T-cell (primary cell): ENCODE measurements at regions not wholly inside any gene's neighbourhood (a gene's known extent, or its start where the extent isn't known, plus 50 kb on each side); places are given as distances from the start of the nearest gene placed in this dataset.

ENCODE experiments used
- ATAC-seq, 4 experiments: fragments of 200-7000 bp in 3 of 4; fragments of 150-1000 bp in 1 of 4; cut with Tn5 transposase; replicated peaks in 1 of 4; 1 replicate in 3 of 4; 2 replicates in 1 of 4; pipeline ENCODE4 v1.10.0; 2021; ENCODE audit warnings: moderate library complexity in 3 of 4, mild to moderate bottlenecking in 2 of 4, moderate number of reproducible peaks in 1 of 4
- CTCF ChIA-PET, 2 donors: fragments of 300-600 bp; sonication (Branson Sonifier 250); formaldehyde crosslinking; loops; one replicate each; lab custom pipeline; 2022; ENCODE audit warnings: antibody characterized with exemption in 2 of 2; lab: Charles Lee
- POLR2A ChIA-PET, 2 donors: fragments of 300-600 bp; sonication (Branson Sonifier 250); formaldehyde crosslinking; loops; one replicate each; lab custom pipeline; 2022; ENCODE audit warnings: antibody characterized with exemption in 2 of 2; lab: Charles Lee
- DNase-seq, 35 experiments: peaks; one replicate each; pipeline versions ENCODE4 v3.0.0 to v3.0.0-alpha.2; 2013 to 2023
- H3K27ac ChIP-seq: one replicate; pipeline ENCODE4 v1.5.1; 2013; ENCODE audit warnings: low read length
- H3K27me3 ChIP-seq, 2 experiments: replicated peaks in 1 of 2; 1 replicate in 1 of 2; 2 replicates in 1 of 2; pipeline versions ENCODE4 v1.6.1 to v1.7.0; 2013; ENCODE audit warnings: low read length in 1 of 2, mixed read lengths in 1 of 2; ENCODE audit not compliant: control insufficient read depth in 2 of 2, insufficient read depth in 2 of 2; ENCODE audit errors: extremely low read depth in 1 of 2
- H3K36me3 ChIP-seq, 2 donors: 1 replicate in 1 of 2; 2 replicates in 1 of 2; pipeline versions ENCODE4 v1.6.1 to v1.7.0; 2013; ENCODE audit warnings: low read length in 1 of 2; ENCODE audit not compliant: control insufficient read depth in 2 of 2, insufficient read depth in 1 of 2; ENCODE audit errors: extremely low read depth in 1 of 2
- H3K4me1 ChIP-seq, 2 experiments: 1 replicate in 1 of 2; 2 replicates in 1 of 2; pipeline versions ENCODE4 v1.6.1 to v1.7.0; 2013; ENCODE audit warnings: low read length in 2 of 2, mixed read lengths in 1 of 2; ENCODE audit not compliant: insufficient read depth in 2 of 2, control insufficient read depth in 1 of 2; ENCODE audit errors: extremely low read depth in 1 of 2
- H3K4me3 ChIP-seq, 2 donors: 1 replicate in 1 of 2; 2 replicates in 1 of 2; pipeline versions ENCODE4 v1.5.1 to v1.7.0; 2013; ENCODE audit warnings: mild to moderate bottlenecking in 2 of 2, low read length in 1 of 2, moderate library complexity in 1 of 2; ENCODE audit not compliant: control insufficient read depth in 1 of 2; ENCODE audit errors: extremely low read depth in 1 of 2
- H3K9me3 ChIP-seq: 2 replicates; pipeline ENCODE4 v1.7.0; 2013
- H3K27ac Mint-ChIP-seq, 2 donors: one replicate each; pipeline ENCODE4 v1.8.0; 2020 to 2021; ENCODE audit warnings: mild to moderate bottlenecking in 2 of 2, mixed read lengths in 2 of 2
- H3K27me3 Mint-ChIP-seq, 2 donors: one replicate each; pipeline ENCODE4 v1.8.0; 2021 to 2022; ENCODE audit warnings: mixed read lengths in 2 of 2
- H3K36me3 Mint-ChIP-seq: one replicate; pipeline ENCODE4 v1.8.0; 2021; ENCODE audit warnings: mixed read lengths
- H3K4me1 Mint-ChIP-seq, 3 donors: one replicate each; pipeline ENCODE4 v1.8.0; 2020 to 2022; ENCODE audit warnings: mixed read lengths in 3 of 3, mild to moderate bottlenecking in 1 of 3
- H3K4me3 Mint-ChIP-seq, 3 donors: one replicate each; pipeline ENCODE4 v1.8.0; 2020 to 2022; ENCODE audit warnings: mild to moderate bottlenecking in 3 of 3, mixed read lengths in 3 of 3, moderate library complexity in 3 of 3
- H3K9me3 Mint-ChIP-seq, 3 donors: one replicate each; pipeline ENCODE4 v1.8.0; 2020 to 2022; ENCODE audit warnings: mixed read lengths in 3 of 3
- WGBS: methylation state at CpG from one replicate; pipeline ENCODE4 v1.1.5; 2013; ENCODE audit warnings: missing lambda C conversion rate; ENCODE audit not compliant: insufficient coverage; 5-methylcytosine and 5-hydroxymethylcytosine counted together

GRCh38 chr21:28705616-28706015 is 287.1 kb downstream of the LTN1 start:
- H3K4me3 ChIP-seq: no peak overlapping the region
- H3K9me3 ChIP-seq: no peaks in the 10 kb centered on the region
- no peaks in the 10 kb centered on the region for H3K36me3 ChIP-seq
- CTCF ChIA-PET: no interaction called here
- Mint-ChIP-seq H3K4me1 (no peaks in the 10 kb centered on the region), H3K4me3 (no peak overlapping the region), H3K27me3 (no peaks in the 10 kb centered on the region), H3K27ac (no peak overlapping the region), H3K36me3 (peaks cover 15% of the 10 kb centered on the region), H3K9me3 (peaks cover 3 to 23% (median 14%) of the 10 kb centered on the region in 3 donors)
- H3K4me1 ChIP-seq: no peaks in the 10 kb centered on the region
- H3K27me3 ChIP-seq: no peaks in the 10 kb centered on the region
- WGBS: 61% methylated on average over 4 of the region's 4 CpGs
- DNase-seq (no peak), ATAC-seq (no peak)
- no peak overlapping the region for H3K27ac ChIP-seq
- POLR2A ChIA-PET: no interaction called here

- H3K9me3 Mint-ChIP-seq: peaks cover 3 to 23% (median 14%) of the 10 kb centered on the region in 3 donors
- Histone ChIP-seq H3K4me1 (no peaks in the 10 kb centered on the region), H3K9me3 (no peaks in the 10 kb centered on the region), H3K4me3 (no peak overlapping the region), H3K27ac (no peak overlapping the region), H3K27me3 (no peaks in the 10 kb centered on the region), H3K36me3 (no peaks in the 10 kb centered on the region)
- H3K27ac Mint-ChIP-seq: no peak overlapping the region
- H3K27me3 Mint-ChIP-seq: no peaks in the 10 kb centered on the region
- no peak overlapping the region for H3K4me3 Mint-ChIP-seq
- peaks cover 24% of the 10 kb centered on the region for H3K36me3 Mint-ChIP-seq
- 91% methylated on average over 4 of the region's 5 CpGs for WGBS
- DNase-seq (no peak), ATAC-seq (no peak)
- ChIA-PET POLR2A (no interaction called here), CTCF (no interaction called here)
- H3K4me1 Mint-ChIP-seq: no peaks in the 10 kb centered on the region
Measured at GRCh38 chr21:28704746-28705145, 287.9 kb downstream of the LTN1 start.

DNA sequence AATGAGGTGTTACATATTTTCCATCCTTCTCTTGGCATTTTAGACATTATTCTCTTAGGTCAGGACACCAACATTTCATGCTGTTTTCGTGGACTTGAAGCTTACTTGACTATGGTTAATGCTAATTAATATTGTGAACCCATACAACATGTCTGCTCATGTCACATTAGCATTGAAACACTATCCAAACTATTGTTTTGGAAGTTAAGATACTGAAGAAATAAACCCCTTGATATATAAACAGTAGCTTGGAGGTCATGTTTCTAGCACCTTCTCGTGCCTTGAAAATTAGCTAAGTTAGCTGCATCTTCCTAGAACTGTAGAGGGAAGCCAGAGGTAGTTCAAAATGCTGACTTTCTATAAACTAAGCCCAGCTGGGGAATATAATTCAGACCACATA is 288.8 kb downstream of the LTN1 start:
- POLR2A ChIA-PET: no interaction called here
- no CpG with 5 or more reads among the region's 2 CpGs for WGBS

GRCh38 chr21:28699596-28700259 is 292.9 kb downstream of the LTN1 start:
- Histone ChIP-seq H3K9me3 (no peaks in the 10 kb centered on the region), H3K27ac (no peak overlapping the region), H3K4me3 (no peak overlapping the region), H3K4me1 (no peaks in the 10 kb centered on the region), H3K27me3 (no peaks in the 10 kb centered on the region), H3K36me3 (no peaks in the 10 kb centered on the region)
- POLR2A ChIA-PET: no interaction called here
- no CpG with 5 or more reads among the region's 3 CpGs for WGBS
- Mint-ChIP-seq H3K4me3 (no peak overlapping the region), H3K27ac (no peak overlapping the region), H3K27me3 (no peaks in the 10 kb centered on the region), H3K4me1 (no peaks in the 10 kb centered on the region), H3K9me3 (peaks cover 6 to 30% (median 19%) of the 10 kb centered on the region in 3 donors), H3K36me3 (peaks cover 39% of the 10 kb centered on the region)
- CTCF ChIA-PET: no interaction called here
- DNase-seq (no peak), ATAC-seq (no peak)

More for the DNA sequence above, 288.8 kb downstream of the LTN1 start:
- H3K9me3 Mint-ChIP-seq: peaks cover 3 to 19% (median 14%) of the 10 kb centered on the region in 3 donors
- H3K4me3 ChIP-seq: no peak overlapping the region
- no peak overlapping the region for H3K27ac Mint-ChIP-seq
- H3K27ac ChIP-seq: no peak overlapping the region
- H3K27me3 ChIP-seq: no peaks in the 10 kb centered on the region
- DNase-seq (no peak), ATAC-seq (no peak)
- H3K9me3 ChIP-seq: no peaks in the 10 kb centered on the region
- CTCF ChIA-PET: interaction anchor here in 1 of 2 donors (0.6 kb wide), 1 partner anchor 245 kb away, joined by 3 read pairs; no protein-coding TSS in a partner anchor
- no peaks in the 10 kb centered on the region for H3K4me1 Mint-ChIP-seq
- no peaks in the 10 kb centered on the region for H3K27me3 Mint-ChIP-seq
- H3K4me3 Mint-ChIP-seq: no peak overlapping the region
- peaks cover 24% of the 10 kb centered on the region for H3K36me3 Mint-ChIP-seq
- no peaks in the 10 kb centered on the region for H3K4me1 ChIP-seq
- H3K36me3 ChIP-seq: no peaks in the 10 kb centered on the region

DNA sequence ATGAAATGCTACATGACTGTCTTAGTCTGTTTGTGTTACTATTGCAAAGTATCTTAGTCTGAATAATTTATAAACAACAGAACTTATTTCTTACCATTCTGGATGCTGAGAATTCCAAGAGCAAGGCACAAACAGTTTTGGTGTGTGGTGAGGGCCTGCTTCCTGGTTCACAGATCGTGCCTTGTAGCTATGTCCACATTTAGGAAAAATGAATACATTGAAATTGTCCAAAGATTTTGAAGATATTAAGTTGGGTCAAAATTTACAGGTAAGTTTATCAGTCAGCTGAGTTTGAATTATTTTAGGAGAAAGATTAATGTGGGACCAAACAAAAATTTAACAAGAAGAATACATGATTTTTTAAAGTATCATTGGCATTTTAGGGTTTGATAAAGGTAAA is 293.5 kb downstream of the LTN1 start:
- CTCF ChIA-PET: no interaction called here
- Mint-ChIP-seq H3K27me3 (no peaks in the 10 kb centered on the region), H3K4me1 (no peaks in the 10 kb centered on the region), H3K36me3 (peaks cover 39% of the 10 kb centered on the region), H3K4me3 (no peak overlapping the region), H3K9me3 (peaks cover 6 to 30% (median 19%) of the 10 kb centered on the region in 3 donors), H3K27ac (no peak overlapping the region)
- H3K27ac ChIP-seq: no peak overlapping the region
- no peaks in the 10 kb centered on the region for H3K9me3 ChIP-seq
- no peak for ATAC-seq
- H3K27me3 ChIP-seq: no peaks in the 10 kb centered on the region
- H3K4me3 ChIP-seq: no peak overlapping the region
- POLR2A ChIA-PET: no interaction called here
- WGBS: 33% methylated on average over 1 of the region's 1 CpG
- no peaks in the 10 kb centered on the region for H3K4me1 ChIP-seq
- DNase-seq: no peak
- no peaks in the 10 kb centered on the region for H3K36me3 ChIP-seq

DNA sequence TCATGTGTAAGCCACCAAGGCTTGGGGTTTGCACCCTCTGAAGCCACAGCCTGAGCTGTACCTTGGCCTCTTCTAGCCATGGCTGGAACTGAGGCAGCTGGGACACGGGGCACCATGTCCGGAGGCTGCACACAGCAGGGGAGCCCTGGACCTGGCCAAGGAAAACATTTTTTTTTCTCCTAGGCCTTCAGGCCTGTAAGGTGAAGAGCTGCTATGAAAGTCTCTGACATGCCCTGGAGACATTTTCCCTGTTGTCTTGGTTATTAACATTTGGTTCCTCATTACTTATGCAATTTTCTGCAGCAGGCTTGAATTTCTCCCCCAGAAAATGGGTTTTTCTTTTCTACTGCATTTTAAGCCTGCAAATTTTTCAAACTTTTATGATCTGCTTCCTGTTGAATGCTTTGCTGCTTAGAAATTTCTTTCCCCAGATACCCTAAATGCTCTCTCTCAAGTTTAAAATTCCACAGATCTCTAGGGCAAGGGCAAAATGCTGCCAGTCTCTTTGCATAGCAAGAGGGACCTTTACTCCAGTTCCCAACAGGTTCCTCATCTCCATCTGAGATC is 295.8 kb downstream of the LTN1 start:
- H3K4me1 Mint-ChIP-seq: no peaks in the 10 kb centered on the region
- peaks cover 31% of the 10 kb centered on the region for H3K36me3 Mint-ChIP-seq
- CTCF ChIA-PET: no interaction called here
- ATAC-seq (no peak), DNase-seq (no peak)
- H3K9me3 ChIP-seq: no peaks in the 10 kb centered on the region
- no peaks in the 10 kb centered on the region for H3K4me1 ChIP-seq
- H3K9me3 Mint-ChIP-seq: peaks cover 3 to 12% (median 6%) of the 10 kb centered on the region in 3 donors
- H3K27ac Mint-ChIP-seq: no peak overlapping the region
- no peak overlapping the region for H3K4me3 ChIP-seq
- no peaks in the 10 kb centered on the region for H3K36me3 ChIP-seq
- POLR2A ChIA-PET: no interaction called here
- WGBS: 83% methylated on average over 2 of the region's 2 CpGs
- H3K27ac ChIP-seq: no peak overlapping the region
- H3K27me3 Mint-ChIP-seq: no peaks in the 10 kb centered on the region
- no peak overlapping the region for H3K4me3 Mint-ChIP-seq
- no peaks in the 10 kb centered on the region for H3K27me3 ChIP-seq
